WERI-Rb-1 (cell line): ENCODE measurements at regions not wholly inside any gene's neighbourhood (a gene's known extent, or its start where the extent isn't known, plus 50 kb on each side); places are given as distances from the start of the nearest gene placed in this dataset.
"Not testable (repeated sequence)": the region's sequence is repeated elsewhere in the genome, so short reads cannot be mapped to it uniquely, and the experiment has no call there.

ENCODE experiments used
- DNase-seq: peaks from one replicate; pipeline ENCODE4 v3.0.0-alpha.2; 2020
- H3K27ac ChIP-seq: fragments of 250-450 bp; sonication (Bioruptor Pico); 2 replicates; pipeline ENCODE4 v1.5.1; 2020; ENCODE audit warnings: mild to moderate bottlenecking, moderate library complexity
- H3K27me3 ChIP-seq: fragments of 250-450 bp; sonication (Bioruptor Pico); 2 replicates; pipeline ENCODE4 v1.5.1; 2021; ENCODE audit warnings: mild to moderate bottlenecking, low read depth, moderate library complexity; ENCODE audit not compliant: insufficient read depth, severe bottlenecking
- H3K36me3 ChIP-seq: fragments of 250-450 bp; sonication (Bioruptor Pico); 2 replicates; pipeline ENCODE4 v1.5.1; 2020; ENCODE audit warnings: mild to moderate bottlenecking, moderate library complexity
- H3K4me3 ChIP-seq: 2 replicates; pipeline ENCODE4 v1.5.1; 2011; ENCODE audit warnings: low read depth, mild to moderate bottlenecking, control low read depth, low read length
- H3K9me3 ChIP-seq: fragments of 250-450 bp; sonication (Bioruptor Pico); 2 replicates; pipeline ENCODE4 v1.5.1; 2021; ENCODE audit warnings: mild to moderate bottlenecking, moderate library complexity; ENCODE audit not compliant: severe bottlenecking
- CTCF ChIP-seq: IDR thresholded peaks from 2 replicates; pipeline ENCODE4 v1.5.1; 2011; ENCODE audit warnings: low read depth, mild to moderate bottlenecking, control low read depth, inconsistent platforms, low read length

- no peak for TF ChIP-seq CTCF
- no peaks in the 10 kb centered on the region for H3K9me3 ChIP-seq
- H3K27ac ChIP-seq = no peak overlapping the region
- DNase-seq = no peak
- H3K36me3 ChIP-seq = no peaks in the 10 kb centered on the region
- H3K4me3 ChIP-seq = no peak overlapping the region
- H3K27me3 ChIP-seq = no peaks in the 10 kb centered on the region
Measured at GRCh38 chr3:168803536-168803935, 707.8 kb upstream of the GOLIM4 start.

GRCh38 chr3:168802766-168803165 is 707.0 kb upstream of the GOLIM4 start:
- Histone ChIP-seq H3K9me3 (no peaks in the 10 kb centered on the region), H3K27ac (no peak overlapping the region), H3K27me3 (no peaks in the 10 kb centered on the region), H3K36me3 (no peaks in the 10 kb centered on the region), H3K4me3 (no peak overlapping the region)
- TF ChIP-seq CTCF = no peak
- no peak for DNase-seq

DNA sequence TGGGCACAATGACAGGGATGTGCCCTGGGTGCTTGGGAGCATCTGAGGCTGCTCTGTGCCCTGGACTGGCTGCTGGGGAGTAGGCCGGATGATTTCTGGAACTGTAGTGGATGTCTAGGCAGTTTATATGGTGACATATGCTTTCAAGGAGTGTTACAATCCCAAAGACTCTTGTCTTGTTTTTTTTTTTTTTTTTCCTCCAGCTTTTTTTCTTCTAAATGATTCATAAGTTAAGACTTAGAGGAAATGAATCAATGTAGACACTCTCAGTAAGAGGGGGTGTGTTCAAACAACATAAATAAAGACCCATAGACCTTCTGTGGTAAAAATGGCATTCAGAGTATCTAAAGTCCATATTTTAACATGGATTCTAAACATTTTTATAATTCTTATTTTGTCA is 706.1 kb upstream of the GOLIM4 start:
- DNase-seq = no peak
- Histone ChIP-seq H3K9me3 (no peaks in the 10 kb centered on the region), H3K4me3 (no peak overlapping the region), H3K27ac (no peak overlapping the region), H3K27me3 (no peaks in the 10 kb centered on the region), H3K36me3 (no peaks in the 10 kb centered on the region)
- TF ChIP-seq CTCF = no peak

DNA sequence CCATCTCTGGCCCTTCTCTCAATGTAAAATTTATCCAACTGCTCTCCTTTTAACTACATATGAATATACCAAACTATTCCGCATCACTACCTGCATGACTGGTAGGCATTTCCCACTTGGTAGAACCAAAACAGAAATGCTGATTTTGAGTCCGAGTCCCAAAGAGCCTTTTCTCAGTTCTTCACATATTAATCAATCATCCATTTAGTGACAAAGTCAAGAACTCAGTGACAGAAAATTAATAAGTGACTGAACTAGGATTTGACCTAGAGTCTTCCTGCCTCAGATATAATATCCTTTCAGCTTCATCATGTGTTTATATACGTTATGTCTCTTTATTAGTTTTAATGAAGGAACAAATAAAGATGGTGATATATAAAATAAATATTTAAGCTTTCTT is 700.6 kb upstream of the GOLIM4 start:
- no peak for TF ChIP-seq CTCF
- H3K27ac ChIP-seq = no peak overlapping the region
- H3K4me3 ChIP-seq = no peak overlapping the region
- no peak for DNase-seq
- H3K9me3 ChIP-seq = no peaks in the 10 kb centered on the region
- no peaks in the 10 kb centered on the region for H3K27me3 ChIP-seq
- no peaks in the 10 kb centered on the region for H3K36me3 ChIP-seq

DNA sequence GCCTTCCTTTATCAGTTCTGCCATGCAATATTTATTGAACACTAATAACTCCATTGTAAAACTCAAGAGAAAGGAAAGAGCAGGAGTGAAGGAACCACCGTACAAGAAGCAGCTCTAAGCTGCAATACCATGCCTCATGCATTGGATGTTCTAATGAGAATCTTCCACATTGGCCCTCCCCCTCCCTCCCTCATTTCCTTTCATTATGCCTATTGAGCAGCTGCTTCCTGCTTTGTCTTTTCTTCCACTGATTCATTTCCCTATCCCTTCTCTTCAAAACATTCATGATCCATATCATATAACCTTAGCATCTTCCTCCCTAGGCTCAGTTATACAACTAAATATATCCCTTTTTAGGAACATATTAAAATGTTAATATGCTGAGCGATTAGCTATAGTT is 698.7 kb upstream of the GOLIM4 start:
- H3K27ac ChIP-seq = no peak overlapping the region
- TF ChIP-seq CTCF = no peak
- no peaks in the 10 kb centered on the region for H3K9me3 ChIP-seq
- H3K27me3 ChIP-seq = no peaks in the 10 kb centered on the region
- no peak overlapping the region for H3K4me3 ChIP-seq
- no peaks in the 10 kb centered on the region for H3K36me3 ChIP-seq
- DNase-seq = no peak

DNA sequence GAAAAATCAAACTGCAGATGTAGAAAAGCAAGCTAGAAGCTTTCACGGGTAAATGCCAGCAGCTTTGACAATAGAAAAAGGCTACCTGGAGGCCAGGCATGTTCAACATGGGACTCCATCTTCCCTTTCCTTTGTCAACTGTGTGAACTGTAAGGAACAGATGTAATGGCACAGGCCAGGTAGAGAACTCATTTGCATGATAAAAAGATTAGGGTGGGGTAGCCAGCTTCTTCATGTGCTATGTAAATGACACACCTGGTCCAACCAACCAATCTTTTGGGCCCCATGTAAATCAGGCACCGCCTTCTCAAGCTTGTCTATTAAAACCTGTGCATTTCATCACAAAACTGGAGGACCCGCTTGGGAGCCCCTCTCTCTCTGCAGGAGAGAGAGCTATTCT is 686.5 kb upstream of the GOLIM4 start:
- H3K9me3 ChIP-seq = no peaks in the 10 kb centered on the region
- H3K27ac ChIP-seq = no peak overlapping the region
- no peak for DNase-seq
- no peaks in the 10 kb centered on the region for H3K27me3 ChIP-seq
- H3K36me3 ChIP-seq = no peaks in the 10 kb centered on the region
- TF ChIP-seq CTCF = no peak
- no peak overlapping the region for H3K4me3 ChIP-seq

- not testable (repeated sequence) for H3K27me3 ChIP-seq, H3K27ac ChIP-seq, H3K36me3 ChIP-seq, DNase-seq, H3K4me3 ChIP-seq, H3K9me3 ChIP-seq
Measured at GRCh38 chr3:168779970-168780645, 684.4 kb upstream of the GOLIM4 start.
